GM21526 (cell line): ENCODE measurements at regions not wholly inside any gene's neighbourhood (a gene's known extent, or its start where the extent isn't known, plus 50 kb on each side); places are given as distances from the start of the nearest gene placed in this dataset.

Experiments
- ATAC-seq: cut with Tn5 transposase; IDR thresholded peaks from one replicate; pipeline ENCODE4 v1.9.1; 2021; ENCODE audit warnings: moderate library complexity; ENCODE audit not compliant: unreplicated experiment, low FRiP score

DNA sequence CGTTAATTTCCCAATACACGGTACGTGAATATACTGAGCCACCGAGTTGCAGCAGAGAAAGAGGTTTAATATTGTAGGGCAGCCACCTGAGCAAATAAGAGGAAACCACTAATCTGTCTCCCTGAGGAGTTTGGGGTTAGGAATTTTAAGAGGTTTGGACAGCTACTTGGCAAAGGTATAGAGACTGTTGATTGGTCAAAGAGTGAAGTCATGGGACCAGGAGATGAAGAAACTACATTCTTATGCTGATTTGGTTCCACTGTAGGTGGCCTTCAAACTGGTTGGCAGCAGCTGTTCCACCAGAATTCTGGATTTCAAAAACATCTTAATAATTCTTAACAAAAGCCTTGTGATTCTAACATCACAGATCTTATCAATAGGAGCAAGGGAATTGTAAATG is 485.4 kb upstream of the PRMT6 start:
- no peak for ATAC-seq

DNA sequence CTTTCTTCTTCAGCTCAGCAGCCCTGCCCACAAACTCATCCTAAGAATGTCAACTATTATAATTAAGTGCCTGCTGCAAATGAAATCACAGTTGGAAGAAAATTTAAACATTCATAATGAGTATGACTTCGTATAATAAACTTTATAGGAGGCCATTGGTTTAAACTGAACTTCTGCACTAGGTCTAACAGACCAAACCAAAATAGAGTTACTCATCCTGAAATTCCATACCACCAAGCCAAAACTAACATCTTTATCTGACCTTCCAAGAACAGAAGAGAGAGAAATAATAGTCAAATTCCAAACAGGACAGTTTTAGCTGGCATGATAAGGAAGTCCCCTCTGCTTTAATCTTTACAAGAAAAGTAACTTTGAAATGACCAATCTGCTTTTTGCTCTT is 472.4 kb upstream of the PRMT6 start:
- no peak for ATAC-seq

- no peak for ATAC-seq
These were observed 471.8 kb upstream of the PRMT6 start for GRCh38 chr1:106584676-106585075.

DNA sequence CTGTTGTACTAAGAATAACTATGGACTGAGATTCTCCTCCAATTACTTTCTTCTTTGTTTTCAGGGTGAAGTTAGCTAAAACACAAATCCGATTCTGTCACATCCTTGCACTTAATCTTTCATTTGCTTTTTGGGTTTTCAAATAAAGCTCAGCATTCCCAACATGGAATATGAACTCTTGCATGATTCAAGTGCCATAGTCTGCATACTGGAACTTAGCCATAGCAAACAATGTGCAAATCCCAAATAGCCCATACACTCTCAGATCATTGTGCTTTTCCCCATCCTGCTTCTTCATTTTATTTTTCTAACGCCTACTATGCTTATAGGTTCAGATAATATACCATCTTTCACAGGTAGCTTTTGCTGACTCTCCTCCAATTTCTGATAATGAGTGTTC is 455.8 kb upstream of the PRMT6 start:
- no peak for ATAC-seq

- ATAC-seq = no peak
These were observed 452.9 kb upstream of the PRMT6 start for GRCh38 chr1:106603616-106604015.

DNA sequence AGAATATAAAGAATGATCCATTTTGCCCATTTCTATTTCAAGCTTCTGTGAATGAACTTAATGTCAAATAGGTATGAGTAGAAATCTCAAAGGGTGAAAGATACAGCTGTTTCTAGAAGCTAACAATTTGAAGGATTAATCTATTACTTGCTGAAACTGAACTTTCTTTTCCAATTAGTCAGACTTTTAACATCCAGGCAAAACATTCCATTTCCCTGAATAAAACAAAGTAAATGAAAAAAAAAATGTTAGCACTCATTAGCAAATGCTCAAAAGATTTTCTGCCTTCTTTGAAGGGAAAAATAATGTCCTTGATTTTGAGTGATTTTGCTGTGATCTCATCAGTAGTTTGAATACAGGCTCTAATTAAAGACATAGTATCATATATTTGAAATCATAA is 447.6 kb upstream of the PRMT6 start:
- no peak for ATAC-seq

GRCh38 chr1:106613068-106613467 is 443.4 kb upstream of the PRMT6 start:
- no peak for ATAC-seq

- no peak for ATAC-seq
These were observed 442.6 kb upstream of the PRMT6 start for GRCh38 chr1:106613861-106614260.

DNA sequence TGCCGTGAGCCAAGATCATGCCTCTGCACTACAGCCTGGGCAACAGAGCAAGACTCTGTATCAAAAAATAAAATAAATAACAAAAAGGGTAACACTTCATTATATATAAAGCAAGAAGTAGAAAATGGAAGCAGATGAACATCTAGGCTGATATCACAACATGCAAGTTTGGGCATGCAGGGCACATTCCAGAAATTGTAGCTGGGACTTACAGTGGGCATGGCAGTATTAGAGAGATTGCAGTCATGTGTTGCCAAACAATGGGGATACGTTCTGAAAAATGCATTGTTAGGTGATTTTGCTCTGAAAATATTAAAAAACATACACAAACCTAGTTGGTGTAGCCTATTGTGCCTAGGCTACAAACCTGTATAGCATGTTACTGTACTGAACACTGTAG is 441.0 kb upstream of the PRMT6 start:
- ATAC-seq = no peak

- ATAC-seq = no peak
These were observed 437.2 kb upstream of the PRMT6 start for GRCh38 chr1:106619080-106619826.

- ATAC-seq = no peak
These were observed 436.7 kb upstream of the PRMT6 start for GRCh38 chr1:106619827-106620134.

DNA sequence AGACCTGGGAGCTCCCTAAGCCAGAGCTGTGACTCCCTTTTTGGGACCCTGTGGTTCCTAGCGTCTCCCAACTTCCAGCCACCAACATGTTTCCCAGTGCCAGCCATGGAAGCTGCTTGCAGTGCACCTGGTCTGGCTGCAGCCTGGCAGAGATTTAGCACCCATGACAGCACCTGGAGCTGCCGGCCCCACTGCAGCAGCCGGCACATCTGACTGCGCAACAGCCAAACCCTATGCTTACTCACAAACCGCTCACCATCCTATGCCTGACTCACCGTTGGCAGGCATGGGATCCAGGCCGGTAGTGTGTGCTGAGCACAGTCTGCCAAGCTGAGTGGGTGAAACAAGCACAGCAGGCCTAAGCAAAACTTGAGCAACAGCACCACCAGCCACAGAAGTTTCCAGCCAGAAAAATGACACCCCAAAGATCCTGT is 435.9 kb upstream of the PRMT6 start:
- no peak for ATAC-seq

- ATAC-seq = no peak
These were observed 434.6 kb upstream of the PRMT6 start for GRCh38 chr1:106621853-106622252.

GRCh38 chr1:106637566-106637965 is 418.9 kb upstream of the PRMT6 start:
- ATAC-seq = no peak

GRCh38 chr1:106646261-106646784 is 410.2 kb upstream of the PRMT6 start:
- ATAC-seq = no peak

DNA sequence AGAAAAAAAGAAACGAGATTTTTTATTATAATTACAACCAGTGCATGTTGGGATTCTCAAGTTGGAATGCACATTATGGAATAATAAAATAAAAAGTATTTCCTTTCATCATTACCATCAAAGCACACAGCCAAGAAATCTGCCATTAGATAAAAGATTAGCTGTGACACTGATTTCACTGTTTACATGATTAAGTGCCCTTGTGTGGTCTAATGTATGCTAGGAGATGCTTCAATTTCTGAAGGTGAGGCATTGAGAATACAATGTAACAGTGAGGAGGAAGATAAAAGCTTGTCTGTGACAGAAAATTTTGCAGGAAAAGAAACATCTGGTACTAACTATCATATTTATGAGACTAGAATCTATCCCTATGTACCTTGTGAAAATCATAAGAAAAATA is 409.7 kb upstream of the PRMT6 start:
- ATAC-seq = no peak

- peak; percentile 63 for ATAC-seq
These were observed 405.3 kb upstream of the PRMT6 start for GRCh38 chr1:106651028-106651762.

DNA sequence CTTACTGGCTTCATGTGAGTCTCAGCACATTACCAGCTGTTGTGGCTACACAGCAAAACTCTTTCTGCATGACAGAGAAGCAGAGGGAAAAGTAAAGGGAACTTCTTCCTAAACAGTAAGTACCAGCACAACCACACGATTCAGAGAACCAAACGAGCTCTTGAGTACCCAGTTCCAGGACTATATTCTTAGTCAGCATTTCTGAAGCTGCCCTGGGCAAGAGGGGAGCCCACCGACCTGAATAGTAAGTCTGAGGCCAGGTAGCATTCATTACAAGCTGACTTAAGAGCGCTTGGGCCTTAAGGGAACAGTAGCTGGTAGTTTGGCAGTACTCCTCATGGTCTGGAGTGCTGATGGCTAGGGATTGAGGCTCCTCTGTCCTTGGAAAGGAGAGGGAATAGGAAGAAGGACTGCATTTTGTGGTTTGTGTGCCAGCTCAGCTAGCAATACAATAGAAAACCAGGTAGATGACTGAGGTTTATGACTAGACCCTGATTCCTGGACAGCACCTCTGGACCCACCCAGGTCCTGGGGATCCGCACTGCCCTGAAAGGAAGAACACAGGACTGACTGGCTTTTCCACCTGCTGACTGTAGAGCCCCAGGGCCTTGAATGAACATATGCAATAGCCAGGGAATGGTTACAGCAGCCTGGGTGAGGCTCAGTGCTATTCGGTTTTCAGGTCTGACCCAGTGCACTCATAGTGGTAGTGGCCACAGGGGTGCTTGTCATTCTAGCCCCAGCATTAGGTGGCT is 396.8 kb upstream of the PRMT6 start:
- ATAC-seq = no peak

DNA sequence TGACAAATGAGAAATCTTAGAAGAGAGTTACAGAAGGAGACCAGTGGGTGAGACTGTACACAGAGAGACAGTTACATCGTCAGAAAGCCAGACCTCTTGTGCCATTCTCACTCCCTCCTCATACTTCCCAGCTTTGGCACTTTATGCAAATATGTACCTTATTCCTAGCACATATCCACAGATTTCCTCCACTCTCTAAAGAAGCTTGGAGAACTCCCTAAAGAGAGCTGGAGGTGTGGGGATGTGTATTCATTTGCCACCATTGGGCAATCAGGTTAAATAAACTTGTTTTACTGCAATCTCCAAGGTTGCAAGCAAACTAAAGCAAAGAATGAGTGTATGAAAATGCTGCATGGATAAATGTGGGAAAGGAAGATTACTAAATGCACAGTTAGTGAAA is 380.9 kb upstream of the PRMT6 start:
- no peak for ATAC-seq

- no peak for ATAC-seq
These were observed 380.5 kb upstream of the PRMT6 start for GRCh38 chr1:106676021-106676420.

DNA sequence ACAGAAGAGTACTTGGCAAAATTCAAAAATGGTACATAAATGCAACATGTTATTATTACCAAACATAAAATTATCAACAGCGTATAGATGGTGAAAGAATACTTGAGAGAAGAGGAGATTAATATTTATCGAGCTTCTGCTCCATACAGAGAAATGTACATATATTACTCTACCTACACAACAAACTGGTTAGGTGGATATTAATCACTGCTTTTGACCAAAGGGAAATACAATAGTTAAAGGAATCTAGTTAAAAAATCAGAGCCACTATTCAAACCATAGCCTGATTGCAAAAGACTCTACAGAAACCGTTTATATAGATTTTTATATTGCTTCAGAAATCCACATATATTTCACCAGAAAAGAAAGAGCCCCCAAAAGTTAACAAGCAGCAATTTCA is 379.3 kb upstream of the PRMT6 start:
- no peak for ATAC-seq
